WTC11 (cell line): ENCODE measurements at regions not wholly inside any gene's neighbourhood (a gene's known extent, or its start where the extent isn't known, plus 50 kb on each side); places are given as distances from the start of the nearest gene placed in this dataset.

Source experiments
- ATAC-seq: fragments of 200-7000 bp; cut with Tn5 transposase; 2 replicates; pipeline ENCODE4 v1.10.0; 2021; ENCODE audit warnings: mild to moderate bottlenecking, moderate library complexity
- CTCF ChIA-PET: fragments of 300-600 bp; sonication (Branson Sonifier 250); formaldehyde crosslinking; loops from one replicate; lab custom pipeline; 2021; ENCODE audit warnings: antibody characterized with exemption; lab: Charles Lee
- POLR2A ChIA-PET: fragments of 350-600 bp; sonication (Branson Sonifier 250); formaldehyde crosslinking; loops from one replicate; lab custom pipeline; 2021; ENCODE audit warnings: antibody characterized with exemption; lab: Charles Lee
- DNase-seq: peaks from one replicate; pipeline ENCODE4 v3.0.0; 2021; ENCODE audit warnings: low spot score
- H3K27ac Mint-ChIP-seq: 2 replicates; pipeline ENCODE4 v1.8.0; 2021; ENCODE audit warnings: mixed read lengths
- H3K27me3 Mint-ChIP-seq: 2 replicates; pipeline ENCODE4 v1.8.0; 2021; ENCODE audit warnings: low read depth, mild to moderate bottlenecking, moderate library complexity, mixed read lengths
- H3K36me3 Mint-ChIP-seq: 2 replicates; pipeline ENCODE4 v1.8.0; 2021; ENCODE audit warnings: mixed read lengths
- H3K4me1 Mint-ChIP-seq: 2 replicates; pipeline ENCODE4 v1.8.0; 2022; ENCODE audit warnings: mixed read lengths
- H3K4me3 Mint-ChIP-seq: 2 replicates; pipeline ENCODE4 v1.8.0; 2021; ENCODE audit warnings: mild to moderate bottlenecking, moderate library complexity, mixed read lengths
- H3K9me3 Mint-ChIP-seq: 2 replicates; pipeline ENCODE4 v1.8.0; 2021; ENCODE audit warnings: mixed read lengths
- ARID4B ChIP-seq: sonication (generic); formaldehyde crosslinking; IDR thresholded peaks from 2 replicates; pipeline ENCODE4 v1.8.0; 2023; ENCODE audit warnings: missing genetic modification reagents, mild to moderate bottlenecking, borderline replicate concordance
- ATF1 ChIP-seq: sonication (generic); formaldehyde crosslinking; IDR thresholded peaks from 2 replicates; pipeline ENCODE4 v1.8.1; 2023; ENCODE audit warnings: mild to moderate bottlenecking, moderate library complexity, missing genetic modification reagents
- CBFB ChIP-seq: sonication (generic); formaldehyde crosslinking; IDR thresholded peaks from 2 replicates; pipeline ENCODE4 v1.8.1; 2022; ENCODE audit warnings: mild to moderate bottlenecking, low read depth, missing genetic modification reagents
- CREM ChIP-seq: sonication (generic); formaldehyde crosslinking; IDR thresholded peaks from 2 replicates; pipeline ENCODE4 v1.8.1; 2022; ENCODE audit warnings: mild to moderate bottlenecking, missing genetic modification reagents, moderate library complexity
- E2F1 ChIP-seq: sonication (generic); formaldehyde crosslinking; IDR thresholded peaks from 2 replicates; pipeline ENCODE4 v1.8.0; 2022; ENCODE audit warnings: mild to moderate bottlenecking, missing genetic modification reagents
- E2F5 ChIP-seq: sonication (generic); formaldehyde crosslinking; IDR thresholded peaks from 2 replicates; pipeline ENCODE4 v1.8.1; 2022; ENCODE audit warnings: mild to moderate bottlenecking, moderate library complexity, missing genetic modification reagents
- ELF4 ChIP-seq: sonication (generic); formaldehyde crosslinking; IDR thresholded peaks from 2 replicates; pipeline ENCODE4 v1.8.1; 2022; ENCODE audit warnings: low read depth, mild to moderate bottlenecking, moderate library complexity, missing genetic modification reagents
- EMX1 ChIP-seq: fragments of 250-450 bp; sonication (Bioruptor Pico); IDR thresholded peaks from 2 replicates; pipeline ENCODE4 v1.8.0; 2021; ENCODE audit warnings: mild to moderate bottlenecking
- FOXJ3 ChIP-seq: sonication (generic); formaldehyde crosslinking; IDR thresholded peaks from 2 replicates; pipeline ENCODE4 v1.9.0; 2021; ENCODE audit warnings: missing genetic modification reagents, mild to moderate bottlenecking, borderline replicate concordance
- FOXP1 ChIP-seq: sonication (generic); formaldehyde crosslinking; IDR thresholded peaks from 2 replicates; pipeline ENCODE4 v1.8.0; 2022; ENCODE audit warnings: missing genetic modification reagents, mild to moderate bottlenecking, moderate library complexity, borderline replicate concordance
- JAZF1 ChIP-seq: fragments of 250-450 bp; sonication (Bioruptor Pico); IDR thresholded peaks from 2 replicates; pipeline ENCODE4 v1.9.0; 2021; ENCODE audit warnings: moderate library complexity, mild to moderate bottlenecking, inconsistent platforms
- JUN ChIP-seq: sonication (generic); formaldehyde crosslinking; IDR thresholded peaks from 2 replicates; pipeline ENCODE4 v1.8.0; 2023; ENCODE audit warnings: mild to moderate bottlenecking, missing genetic modification reagents
- MAX ChIP-seq: sonication (generic); formaldehyde crosslinking; IDR thresholded peaks from 2 replicates; pipeline ENCODE4 v1.8.0; 2022; ENCODE audit warnings: mild to moderate bottlenecking, missing genetic modification reagents
- NR2C2 ChIP-seq: sonication (generic); formaldehyde crosslinking; IDR thresholded peaks from 2 replicates; pipeline ENCODE4 v1.8.0; 2022; ENCODE audit warnings: mild to moderate bottlenecking, missing genetic modification reagents
- OVOL2 ChIP-seq: fragments of 250-450 bp; sonication (Bioruptor Pico); IDR thresholded peaks from 2 replicates; pipeline ENCODE4 v1.9.0; 2021; ENCODE audit warnings: mild to moderate bottlenecking, borderline replicate concordance
- RORB ChIP-seq: fragments of 250-450 bp; sonication (Bioruptor Pico); IDR thresholded peaks from 2 replicates; pipeline ENCODE4 v1.9.0; 2021; ENCODE audit warnings: mild to moderate bottlenecking
- SMAD3 ChIP-seq: sonication (generic); formaldehyde crosslinking; IDR thresholded peaks from 2 replicates; pipeline ENCODE4 v1.8.0; 2022; ENCODE audit warnings: missing genetic modification reagents, mild to moderate bottlenecking, borderline replicate concordance
- SP1 ChIP-seq: sonication (generic); formaldehyde crosslinking; conservative IDR thresholded peaks from 2 replicates; pipeline ENCODE4 v1.8.1; 2022; ENCODE audit warnings: missing genetic modification reagents
- ZBTB21 ChIP-seq: sonication (generic); formaldehyde crosslinking; IDR thresholded peaks from 2 replicates; pipeline ENCODE4 v1.8.1; 2023; ENCODE audit warnings: mild to moderate bottlenecking, missing genetic modification reagents, borderline replicate concordance
- ZNF219 ChIP-seq: sonication (generic); formaldehyde crosslinking; IDR thresholded peaks from 2 replicates; pipeline ENCODE4 v1.8.0; 2023; ENCODE audit warnings: missing genetic modification reagents, mild to moderate bottlenecking, borderline replicate concordance
- ZNF317 ChIP-seq: sonication (generic); formaldehyde crosslinking; IDR thresholded peaks from 2 replicates; pipeline ENCODE4 v1.8.1; 2023; ENCODE audit warnings: low read depth, mild to moderate bottlenecking, moderate library complexity, missing genetic modification reagents, borderline replicate concordance
- ZNF416 ChIP-seq: fragments of 250-450 bp; sonication (Bioruptor Pico); IDR thresholded peaks from 2 replicates; pipeline ENCODE4 v1.9.0; 2021; ENCODE audit warnings: mild to moderate bottlenecking, inconsistent platforms
- TF ChIP-seq, protein P1 (sequence below): sonication (generic); formaldehyde crosslinking; IDR thresholded peaks from 2 replicates; pipeline ENCODE4 v1.8.1; 2023; ENCODE audit warnings: mild to moderate bottlenecking, missing genetic modification reagents, moderate library complexity
- TF ChIP-seq, protein P2 (sequence below): fragments of 250-450 bp; sonication (Bioruptor Pico); IDR thresholded peaks from 2 replicates; pipeline ENCODE4 v2.1.2; 2022; ENCODE audit warnings: mild to moderate bottlenecking, moderate library complexity
- TF ChIP-seq, protein P3 (sequence below): fragments of 250-450 bp; sonication (Bioruptor Pico); IDR thresholded peaks from 2 replicates; pipeline ENCODE4 v1.9.0; 2021; ENCODE audit warnings: mild to moderate bottlenecking

GRCh38 chr4:43587758-43588157, 695.2 kb downstream of the GRXCR1 start:
- ATAC-seq (no peak), DNase-seq (no peak)
- no peaks in the 10 kb centered on the region for H3K4me1 Mint-ChIP-seq
- H3K4me3 Mint-ChIP-seq = no peak overlapping the region
- TF ChIP-seq SMAD3 (CRISPR knock-in tag) = no peak
- no peak for TF ChIP-seq MAX (CRISPR knock-in tag)
- no peak for TF ChIP-seq SP1 (CRISPR knock-in tag)
- TF ChIP-seq, protein P1, sequence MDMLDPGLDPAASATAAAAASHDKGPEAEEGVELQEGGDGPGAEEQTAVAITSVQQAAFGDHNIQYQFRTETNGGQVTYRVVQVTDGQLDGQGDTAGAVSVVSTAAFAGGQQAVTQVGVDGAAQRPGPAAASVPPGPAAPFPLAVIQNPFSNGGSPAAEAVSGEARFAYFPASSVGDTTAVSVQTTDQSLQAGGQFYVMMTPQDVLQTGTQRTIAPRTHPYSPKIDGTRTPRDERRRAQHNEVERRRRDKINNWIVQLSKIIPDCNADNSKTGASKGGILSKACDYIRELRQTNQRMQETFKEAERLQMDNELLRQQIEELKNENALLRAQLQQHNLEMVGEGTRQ (CRISPR knock-in tag) = no peak
- TF ChIP-seq ZBTB21 (CRISPR knock-in tag) = no peak
- TF ChIP-seq E2F1 (CRISPR knock-in tag) = no peak
- TF ChIP-seq CREM (CRISPR knock-in tag) = no peak
- TF ChIP-seq FOXP1 (CRISPR knock-in tag) = no peak
- TF ChIP-seq CBFB = no peak
- no peak for TF ChIP-seq FOXJ3 (CRISPR knock-in tag)
- no peak for TF ChIP-seq ELF4
- no peak for TF ChIP-seq ZNF416
- TF ChIP-seq, protein P2, sequence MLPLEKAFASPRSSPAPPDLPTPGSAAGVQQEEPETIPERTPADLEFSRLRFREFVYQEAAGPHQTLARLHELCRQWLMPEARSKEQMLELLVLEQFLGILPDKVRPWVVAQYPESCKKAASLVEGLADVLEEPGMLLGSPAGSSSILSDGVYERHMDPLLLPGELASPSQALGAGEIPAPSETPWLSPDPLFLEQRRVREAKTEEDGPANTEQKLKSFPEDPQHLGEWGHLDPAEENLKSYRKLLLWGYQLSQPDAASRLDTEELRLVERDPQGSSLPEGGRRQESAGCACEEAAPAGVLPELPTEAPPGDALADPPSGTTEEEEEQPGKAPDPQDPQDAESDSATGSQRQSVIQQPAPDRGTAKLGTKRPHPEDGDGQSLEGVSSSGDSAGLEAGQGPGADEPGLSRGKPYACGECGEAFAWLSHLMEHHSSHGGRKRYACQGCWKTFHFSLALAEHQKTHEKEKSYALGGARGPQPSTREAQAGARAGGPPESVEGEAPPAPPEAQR (CRISPR knock-in tag) = no peak
- no peak for TF ChIP-seq ATF1 (CRISPR knock-in tag)
- TF ChIP-seq OVOL2 (CRISPR knock-in tag) = no peak
- TF ChIP-seq NR2C2 (CRISPR knock-in tag) = no peak
- H3K36me3 Mint-ChIP-seq = no peaks in the 10 kb centered on the region
- H3K27ac Mint-ChIP-seq = no peak overlapping the region
- ChIA-PET POLR2A (no interaction called here), CTCF (no interaction called here)
- H3K9me3 Mint-ChIP-seq = peaks cover 8% of the 10 kb centered on the region
- no peaks in the 10 kb centered on the region for H3K27me3 Mint-ChIP-seq

DNA sequence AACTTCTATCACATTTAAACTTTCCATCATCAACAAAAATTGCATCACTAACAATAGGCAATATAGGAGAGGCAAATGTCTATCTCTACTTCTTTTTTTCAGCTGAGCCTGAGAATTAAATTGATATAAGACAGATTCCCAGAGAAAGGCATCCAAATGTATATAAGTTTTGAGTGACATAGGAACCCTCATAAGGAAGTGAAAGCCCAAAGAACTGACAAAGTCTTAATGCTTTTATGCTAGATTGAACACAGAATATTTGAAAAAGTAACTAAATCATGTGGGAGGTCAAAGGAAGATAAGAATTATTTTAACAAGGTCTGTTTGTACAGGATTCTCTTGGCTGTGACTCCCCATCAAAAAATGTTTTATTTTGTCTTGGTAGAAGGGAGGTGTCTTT, 714.9 kb downstream of the GRXCR1 start:
- TF ChIP-seq ZNF317 (CRISPR knock-in tag) = no peak
- no peak for TF ChIP-seq JAZF1 (CRISPR knock-in tag)
- TF ChIP-seq, all 79 proteins: peak for 0
- CTCF ChIA-PET = no interaction called here
- Mint-ChIP-seq H3K9me3 (peaks cover 14% of the 10 kb centered on the region), H3K27me3 (no peaks in the 10 kb centered on the region), H3K36me3 (no peaks in the 10 kb centered on the region), H3K4me1 (peaks cover 6% of the 10 kb centered on the region), H3K4me3 (no peak overlapping the region), H3K27ac (no peak overlapping the region)
- no peak for ATAC-seq
- no peak for DNase-seq
- POLR2A ChIA-PET = no interaction called here

GRCh38 chr4:43607827-43608461, 715.4 kb downstream of the GRXCR1 start:
- DNase-seq (no peak), ATAC-seq (no peak)
- Mint-ChIP-seq H3K27me3 (no peaks in the 10 kb centered on the region), H3K4me1 (peaks cover 6% of the 10 kb centered on the region), H3K9me3 (peaks cover 14% of the 10 kb centered on the region), H3K4me3 (no peak overlapping the region), H3K27ac (no peak overlapping the region), H3K36me3 (no peaks in the 10 kb centered on the region)
- POLR2A ChIA-PET = no interaction called here
- CTCF ChIA-PET = no interaction called here
- TF ChIP-seq RORB (CRISPR knock-in tag) (no peak), ZNF219 (CRISPR knock-in tag) (no peak), OVOL2 (CRISPR knock-in tag) (no peak), EMX1 (no peak), JUN (no peak), ARID4B (no peak), E2F5 (CRISPR knock-in tag) (no peak)
- TF ChIP-seq, protein P3, sequence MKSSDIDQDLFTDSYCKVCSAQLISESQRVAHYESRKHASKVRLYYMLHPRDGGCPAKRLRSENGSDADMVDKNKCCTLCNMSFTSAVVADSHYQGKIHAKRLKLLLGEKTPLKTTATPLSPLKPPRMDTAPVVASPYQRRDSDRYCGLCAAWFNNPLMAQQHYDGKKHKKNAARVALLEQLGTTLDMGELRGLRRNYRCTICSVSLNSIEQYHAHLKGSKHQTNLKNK (CRISPR knock-in tag) = no peak
